Keratinocyte (primary cell): ENCODE measurements at regions not wholly inside any gene's neighbourhood (a gene's known extent, or its start where the extent isn't known, plus 50 kb on each side); places are given as distances from the start of the nearest gene placed in this dataset.
A peak's percentile ranks its signal among the peaks of the same experiment; 100 is the strongest.

Source experiments
- DNase-seq: peaks from one replicate; pipeline ENCODE4 v3.0.0-alpha.2; 2011; ENCODE audit warnings: low read depth, missing footprints, low spot score
- FAIRE-seq: peaks from 2 replicates; lab custom pipeline; 2011; peaks lifted over from hg19 to GRCh38; lab: Jason Lieb, UNC
- H2AFZ ChIP-seq: 2 replicates; pipeline ENCODE4 v1.6.0; 2012; ENCODE audit warnings: low read length, control low read depth, inconsistent platforms; ENCODE audit not compliant: control insufficient read depth
- H3K27ac ChIP-seq: 2 replicates; pipeline ENCODE4 v1.5.1; 2011; ENCODE audit warnings: low read length; ENCODE audit not compliant: control insufficient read depth, insufficient read depth
- H3K27me3 ChIP-seq: 3 replicates; pipeline ENCODE4 v1.6.0; 2011; ENCODE audit warnings: low read length; ENCODE audit not compliant: control insufficient read depth, insufficient read depth; ENCODE audit errors: extremely low read depth
- H3K36me3 ChIP-seq, 2 experiments: 2 replicates in 1 of 2; 3 replicates in 1 of 2; pipeline ENCODE4 v1.5.1; 2011; ENCODE audit warnings: low read length in 2 of 2, mild to moderate bottlenecking in 1 of 2; ENCODE audit not compliant: control insufficient read depth in 2 of 2, insufficient read depth in 2 of 2; ENCODE audit errors: extremely low read depth in 1 of 2
- H3K4me1 ChIP-seq: 3 replicates; pipeline ENCODE4 v1.5.1; 2011; ENCODE audit warnings: low read length; ENCODE audit not compliant: control insufficient read depth, insufficient read depth; ENCODE audit errors: extremely low read depth
- H3K4me2 ChIP-seq: 3 replicates; pipeline ENCODE4 v1.6.0; 2011; ENCODE audit warnings: low read depth, low read length; ENCODE audit not compliant: control insufficient read depth, insufficient read depth; ENCODE audit errors: extremely low read depth
- H3K4me3 ChIP-seq, 3 experiments: fragments of 200-600 bp in 1 of 3; sonication (generic) in 1 of 3; 2 replicates in 2 of 3; 3 replicates in 1 of 3; pipeline ENCODE4 v1.5.1; 2011 to 2016; ENCODE audit warnings: low read length in 3 of 3, mild to moderate bottlenecking in 3 of 3, control low read depth in 2 of 3, inconsistent platforms in 1 of 3, low read depth in 1 of 3, mixed read lengths in 1 of 3, mixed run types in 1 of 3, moderate library complexity in 1 of 3; ENCODE audit not compliant: control insufficient read depth in 2 of 3, insufficient read depth in 2 of 3; ENCODE audit errors: extremely low read depth in 1 of 3
- H3K79me2 ChIP-seq: 2 replicates; pipeline ENCODE4 v1.6.0; 2012; ENCODE audit warnings: low read length; ENCODE audit not compliant: control insufficient read depth, insufficient read depth
- H3K9ac ChIP-seq: 3 replicates; pipeline ENCODE4 v1.6.0; 2011; ENCODE audit warnings: low read length; ENCODE audit not compliant: control insufficient read depth, insufficient read depth; ENCODE audit errors: extremely low read depth
- H3K9me1 ChIP-seq: 3 replicates; pipeline ENCODE4 v1.6.0; 2011; ENCODE audit warnings: low read length; ENCODE audit not compliant: control insufficient read depth, insufficient read depth; ENCODE audit errors: extremely low read depth
- H3K9me3 ChIP-seq: 2 replicates; pipeline ENCODE4 v1.5.1; 2012; ENCODE audit warnings: low read depth, low read length; ENCODE audit not compliant: control insufficient read depth
- H4K20me1 ChIP-seq: 3 replicates; pipeline ENCODE4 v1.6.0; 2011; ENCODE audit warnings: low read length; ENCODE audit not compliant: control insufficient read depth, insufficient read depth; ENCODE audit errors: extremely low read depth
- CTCF ChIP-seq, 3 experiments: IDR thresholded peaks in 1 of 3; conservative IDR thresholded peaks in 1 of 3; optimal IDR thresholded peaks in 1 of 3; 2 replicates in 2 of 3; 3 replicates in 1 of 3; pipeline versions ENCODE3 to v1.5.1; 2011; ENCODE audit warnings: low read length in 3 of 3, mild to moderate bottlenecking in 3 of 3, moderate library complexity in 2 of 3, control low read depth in 1 of 3, inconsistent platforms in 1 of 3; ENCODE audit not compliant: insufficient read depth in 2 of 3; ENCODE audit errors: extremely low read depth in 1 of 3
- EZH2 ChIP-seq: IDR thresholded peaks from one replicate; pipeline ENCODE4 v1.6.1; 2012; ENCODE audit warnings: inconsistent platforms, mild to moderate bottlenecking, low read length, moderate library complexity
- dilution Hi-C: fragments of 300-500 bp; cut with MboI; formaldehyde crosslinking; loops from one replicate; pipeline ENCODE4 v1.7.0; 2020; ENCODE audit warnings: low sequenced_read_pairs; ENCODE audit not compliant: extremely low pct_ligation_motif_present

GRCh38 chr7:80047856-80048459 is 86.7 kb upstream of the GNAI1 start:
- no peaks in the 10 kb centered on the region for H3K27me3 ChIP-seq
- H2AFZ ChIP-seq, result no peak overlapping the region
- no peaks in the 10 kb centered on the region for H3K4me1 ChIP-seq
- no peak overlapping the region for H3K4me2 ChIP-seq
- peak in 2 of 3 experiments; percentile 17 to 20 for TF ChIP-seq CTCF (optimal IDR thresholded peaks at IDR 0.05 in 1 of 3, IDR thresholded peaks at IDR 0.05 in 1 of 3, conservative IDR thresholded peaks at IDR 0.05 in 1 of 3; ENCODE audit: extremely low read depth in 1 of 3, insufficient read depth in 2 of 3, low read length in 3 of 3)
- TF ChIP-seq EZH2, result no peak
- H3K36me3 ChIP-seq, result no peaks in the 10 kb centered on the region
- no peaks in the 10 kb centered on the region for H3K9me3 ChIP-seq
- DNase-seq (no peak), FAIRE-seq (no peak)
- H4K20me1 ChIP-seq, result no peaks in the 10 kb centered on the region
- dilution Hi-C loops, result no loop called here
- no peak overlapping the region for H3K4me3 ChIP-seq
- no peaks in the 10 kb centered on the region for H3K79me2 ChIP-seq
- H3K9ac ChIP-seq, result no peak overlapping the region
- no peak overlapping the region for H3K27ac ChIP-seq
- no peaks in the 10 kb centered on the region for H3K9me1 ChIP-seq

GRCh38 chr7:80047032-80047431 is 87.6 kb upstream of the GNAI1 start:
- dilution Hi-C loops, result no loop called here
- no peaks in the 10 kb centered on the region for H3K4me1 ChIP-seq
- H3K27me3 ChIP-seq, result no peaks in the 10 kb centered on the region
- no peak overlapping the region for H3K4me2 ChIP-seq
- no peak overlapping the region for H3K27ac ChIP-seq
- H3K9ac ChIP-seq, result no peak overlapping the region
- no peak overlapping the region for H3K4me3 ChIP-seq
- no peak overlapping the region for H2AFZ ChIP-seq
- FAIRE-seq, result no peak
- TF ChIP-seq EZH2 (no peak), CTCF (optimal IDR thresholded peaks at IDR 0.05 in 1 of 3, IDR thresholded peaks at IDR 0.05 in 1 of 3, conservative IDR thresholded peaks at IDR 0.05 in 1 of 3; ENCODE audit: extremely low read depth in 1 of 3, insufficient read depth in 2 of 3, low read length in 3 of 3) (no peak)
- H3K9me1 ChIP-seq, result no peaks in the 10 kb centered on the region
- no peaks in the 10 kb centered on the region for H3K79me2 ChIP-seq
- DNase-seq, result no peak
- no peaks in the 10 kb centered on the region for H3K36me3 ChIP-seq
- H3K9me3 ChIP-seq, result no peaks in the 10 kb centered on the region
- H4K20me1 ChIP-seq, result no peaks in the 10 kb centered on the region
